Stimulated activated CD8-positive, alpha-beta memory T cell treated with anti-CD3 and anti-CD28 coated beads, Interleukin-2, amount 100 ng/mL, for 48 hours (primary cell): ENCODE measurements at regions not wholly inside any gene's neighbourhood (a gene's known extent, or its start where the extent isn't known, plus 50 kb on each side); places are given as distances from the start of the nearest gene placed in this dataset.

Experiments
- DNase-seq, 2 donors: peaks; one replicate each; pipeline ENCODE4 v3.0.0-alpha.2; 2020; ENCODE audit warnings: low read depth in 2 of 2

GRCh38 chr4:1476140-1476513, 69.9 kb upstream of the NKX1-1 start:
- no peak for DNase-seq

DNA sequence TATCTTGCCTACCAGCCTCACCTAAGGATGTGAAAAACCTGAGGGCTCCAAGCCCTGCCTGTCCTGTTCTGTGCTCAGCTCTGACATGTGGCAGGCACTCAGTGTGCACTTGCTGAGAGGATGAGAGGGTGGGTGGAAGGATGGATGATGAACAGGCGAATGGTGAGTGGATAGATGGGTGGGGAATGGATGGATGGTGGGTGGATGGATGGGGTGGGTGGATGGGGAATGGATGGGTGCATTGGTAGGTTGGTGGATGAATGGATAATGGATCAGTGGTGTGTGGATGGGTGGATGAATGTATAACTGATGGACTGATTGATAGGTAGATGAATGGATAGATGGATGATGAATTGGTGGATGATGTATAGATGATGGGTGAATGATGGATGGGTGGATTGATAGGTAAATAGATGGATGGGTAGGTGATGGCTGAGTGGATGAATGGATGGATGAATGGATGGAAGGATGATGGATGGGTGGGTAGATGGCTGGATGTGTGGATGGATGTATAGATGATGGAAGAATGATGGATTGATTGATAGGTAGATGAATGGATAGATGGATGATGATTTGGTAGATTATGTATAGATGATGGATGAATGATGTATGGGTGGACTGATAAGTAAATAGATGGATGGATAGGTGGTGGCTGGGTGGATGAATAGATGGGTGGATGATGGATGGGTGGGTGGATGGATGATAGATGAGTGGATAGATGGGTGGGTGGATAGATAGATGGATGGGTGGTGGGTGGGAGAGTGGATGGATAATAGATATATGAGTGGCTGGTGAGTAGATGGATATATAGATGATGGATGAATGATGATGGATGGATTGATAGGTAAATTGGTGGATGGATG, 69.3 kb upstream of the NKX1-1 start:
- DNase-seq, result no peak

GRCh38 chr4:1474126-1475090, 68.2 kb upstream of the NKX1-1 start:
- DNase-seq, result no peak

DNA sequence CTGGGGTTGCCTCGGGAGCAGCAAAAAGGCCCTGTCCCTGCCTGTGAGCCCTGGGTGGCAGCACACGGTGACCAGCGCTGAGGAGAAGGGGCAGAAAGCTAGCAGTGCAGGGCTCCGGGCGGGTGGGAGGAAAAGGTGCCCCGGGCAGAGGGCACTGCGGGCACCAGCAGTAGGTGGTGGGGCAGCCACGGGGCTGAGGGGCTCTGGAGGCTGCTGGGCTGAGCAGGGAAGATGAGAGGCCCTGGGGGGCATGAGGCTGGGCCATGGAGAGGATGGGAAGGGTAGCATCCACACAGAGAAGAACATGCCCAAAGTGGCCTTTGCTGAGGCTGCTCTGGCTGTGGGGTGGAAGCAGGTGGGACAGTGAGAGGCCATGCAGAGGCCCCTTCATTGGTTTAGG, 67.5 kb upstream of the NKX1-1 start:
- no peak for DNase-seq

- DNase-seq, result no peak
These were observed 66.8 kb upstream of the NKX1-1 start for GRCh38 chr4:1472911-1473518.

GRCh38 chr4:1472148-1472797, 66.0 kb upstream of the NKX1-1 start:
- DNase-seq, result no peak

DNA sequence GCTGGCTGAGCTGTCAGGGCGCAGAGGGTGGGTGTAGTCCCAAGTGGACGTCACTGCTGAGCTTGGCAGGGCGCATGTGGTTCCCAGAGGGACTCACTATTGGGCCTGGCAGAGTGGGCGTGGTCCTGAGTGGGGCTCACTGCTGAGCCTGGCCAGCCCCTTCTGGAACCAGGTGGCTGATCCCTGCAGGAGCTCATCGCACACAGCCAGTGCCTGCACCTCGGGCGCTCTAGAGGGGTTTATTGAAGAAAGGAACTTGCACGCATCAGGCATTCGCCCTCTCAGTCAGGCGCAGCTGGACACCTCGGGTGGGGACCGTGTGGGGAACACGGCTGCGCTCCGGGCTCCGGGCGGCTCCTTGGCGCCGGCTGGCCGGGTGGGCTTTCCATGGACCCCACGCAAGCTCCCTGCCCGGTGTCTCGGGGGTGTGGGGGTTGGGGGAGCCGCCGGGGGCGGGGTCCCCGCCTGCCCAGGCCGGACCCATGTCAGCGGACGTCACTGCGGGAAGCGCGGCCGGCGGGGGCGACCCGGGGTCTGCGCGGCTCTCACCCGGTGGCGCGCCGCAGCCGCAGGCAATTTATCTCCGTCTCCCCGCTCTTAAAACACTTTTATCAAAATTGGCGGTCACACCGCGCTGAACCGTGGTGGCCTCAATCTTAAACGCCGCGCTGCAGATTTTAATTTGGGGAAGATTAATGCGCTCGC, 65.4 kb upstream of the NKX1-1 start:
- no peak for DNase-seq

GRCh38 chr4:1470816-1471442, 64.7 kb upstream of the NKX1-1 start:
- DNase-seq, result no peak

DNA sequence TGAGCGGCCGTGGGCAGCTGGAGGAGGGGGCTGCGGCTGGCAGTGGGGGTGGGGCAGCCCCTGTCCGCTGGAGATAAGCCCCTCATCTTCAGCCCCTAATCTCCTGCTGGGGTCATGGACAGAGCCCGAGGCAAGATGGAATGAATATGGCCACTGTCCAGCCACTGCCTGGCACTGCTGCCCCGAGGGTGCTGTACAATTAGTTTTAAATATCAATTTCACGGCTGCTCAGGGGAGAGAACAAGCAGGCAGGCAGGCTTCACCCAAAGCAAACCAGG, 64.1 kb upstream of the NKX1-1 start:
- no peak for DNase-seq

GRCh38 chr4:1469607-1470392, 63.6 kb upstream of the NKX1-1 start:
- no peak for DNase-seq

DNA sequence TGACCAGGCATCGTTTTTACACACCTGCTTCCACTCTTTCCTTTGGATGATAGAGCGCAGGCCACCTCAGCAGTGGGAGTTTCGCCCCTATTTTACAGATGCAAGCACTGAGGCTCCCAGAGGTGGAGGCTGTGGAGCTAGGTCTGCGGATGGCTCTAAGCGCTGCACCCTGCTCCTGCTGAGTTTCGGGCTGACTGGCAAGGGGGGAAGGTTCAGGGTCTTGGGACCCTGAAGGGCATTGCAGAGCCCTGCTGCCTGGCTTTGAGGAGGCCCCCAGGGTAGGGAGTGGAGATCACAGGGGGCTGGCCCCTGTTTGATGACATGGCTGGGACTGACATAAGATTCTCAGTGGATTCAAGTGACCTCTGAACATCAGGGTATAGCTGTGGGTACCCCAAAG, 62.8 kb upstream of the NKX1-1 start:
- DNase-seq, result no peak

DNA sequence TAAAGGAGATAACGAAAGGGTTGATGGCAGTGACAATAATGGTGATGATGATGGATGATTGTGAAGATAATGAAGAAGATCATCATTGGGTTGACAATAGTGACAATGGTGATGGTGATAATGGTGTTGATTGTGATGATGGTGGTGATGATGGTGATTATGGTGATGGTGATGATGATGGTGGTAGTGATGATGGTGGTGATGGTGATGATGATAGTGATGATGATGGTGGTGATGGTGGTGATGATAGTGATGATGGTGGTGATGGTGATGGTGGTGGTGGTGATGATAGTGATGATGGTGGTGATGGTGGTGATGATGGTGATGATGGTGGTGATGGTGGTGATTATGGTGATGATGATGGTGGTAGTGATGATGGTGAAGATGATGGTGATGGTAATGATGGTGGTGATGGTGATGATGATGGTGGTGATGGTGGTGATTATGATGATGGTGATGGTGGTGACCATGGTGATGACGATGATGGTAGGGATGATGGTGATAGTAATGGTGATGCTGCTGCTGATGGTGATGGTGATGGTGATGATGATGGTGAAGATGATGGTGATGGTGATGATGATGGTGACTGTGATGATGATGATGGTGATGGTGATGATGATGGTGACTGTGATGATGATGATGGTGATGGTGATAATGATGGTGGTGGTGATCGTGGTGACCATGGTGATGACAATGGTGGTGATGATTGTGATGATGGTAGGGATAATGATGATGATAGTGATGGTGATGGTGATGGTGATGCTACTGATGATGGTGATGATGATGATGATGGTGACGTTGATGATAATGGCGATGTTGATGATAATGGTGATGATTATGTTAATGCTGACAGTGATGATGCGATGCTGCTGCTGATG, 61.6 kb upstream of the NKX1-1 start:
- DNase-seq, result no peak

- no peak for DNase-seq
These were observed 60.6 kb upstream of the NKX1-1 start for GRCh38 chr4:1466863-1467165.

- DNase-seq, result no peak
These were observed 60.0 kb upstream of the NKX1-1 start for GRCh38 chr4:1466034-1466862.

GRCh38 chr4:1465173-1466033, 59.2 kb upstream of the NKX1-1 start:
- DNase-seq, result no peak

DNA sequence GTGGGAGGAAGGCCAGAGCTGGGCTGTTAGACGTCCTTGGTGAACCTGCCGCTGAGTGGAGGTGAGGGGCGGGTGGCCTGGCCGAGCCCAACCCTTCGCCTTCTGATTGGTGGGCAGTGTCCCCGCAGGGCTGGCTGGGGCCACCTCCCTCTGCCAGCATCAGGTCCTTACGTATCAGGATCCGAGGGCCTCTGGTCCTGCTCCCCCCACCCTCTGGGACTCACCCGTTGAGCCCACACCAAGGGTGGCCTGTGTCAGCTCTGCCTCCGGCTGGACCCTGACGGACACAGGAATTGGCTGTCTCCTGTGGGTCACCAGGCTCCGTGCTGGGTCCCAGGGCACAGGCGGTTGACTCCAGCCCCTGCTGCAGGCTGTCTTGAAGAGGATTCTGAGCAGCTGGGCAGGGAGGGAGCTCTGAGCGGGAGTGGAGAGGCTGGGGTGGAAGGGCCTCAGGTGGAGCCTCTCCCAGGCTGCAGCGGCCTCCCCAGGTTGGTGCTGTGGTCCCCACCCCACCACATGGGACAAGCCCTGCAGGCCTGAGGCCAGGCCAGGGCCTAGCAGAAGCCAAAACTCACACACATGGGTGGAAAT, 58.4 kb upstream of the NKX1-1 start:
- no peak for DNase-seq

DNA sequence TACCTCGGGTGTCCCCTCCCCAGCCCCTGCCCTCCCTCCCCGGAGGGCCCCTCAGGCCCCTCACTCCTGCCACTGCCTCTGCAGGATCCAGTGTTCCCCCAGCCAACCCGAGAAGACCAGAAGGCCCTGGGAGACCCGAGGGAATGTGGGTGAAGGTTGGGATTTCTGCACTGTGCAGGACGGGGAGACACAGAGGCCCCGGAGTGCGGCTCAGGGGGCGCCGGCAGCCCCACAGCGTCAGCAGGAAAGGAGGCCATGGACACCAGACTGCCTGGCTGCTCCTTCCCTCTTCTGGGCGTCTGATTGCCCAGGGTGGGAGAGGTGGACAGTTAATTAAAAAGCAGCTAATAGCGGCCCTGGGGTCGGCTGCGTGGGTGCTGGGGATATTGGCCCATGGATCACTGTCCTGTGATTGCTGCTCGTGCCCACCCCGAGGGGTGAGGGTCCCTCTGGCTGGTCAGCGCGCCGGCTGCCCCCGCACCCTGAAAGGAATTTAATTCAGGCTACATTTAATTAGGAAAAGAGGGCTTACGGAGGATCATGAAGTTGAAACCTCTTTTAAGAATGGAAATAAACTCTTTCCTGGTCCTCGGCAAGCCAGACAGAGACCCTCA, 57.8 kb upstream of the NKX1-1 start:
- DNase-seq, result no peak
